ENCODE measurements at regions not wholly inside any gene's neighbourhood (a gene's known extent, or its start where the extent isn't known, plus 50 kb on each side); places are given as distances from the start of the nearest gene placed in this dataset.

DNA sequence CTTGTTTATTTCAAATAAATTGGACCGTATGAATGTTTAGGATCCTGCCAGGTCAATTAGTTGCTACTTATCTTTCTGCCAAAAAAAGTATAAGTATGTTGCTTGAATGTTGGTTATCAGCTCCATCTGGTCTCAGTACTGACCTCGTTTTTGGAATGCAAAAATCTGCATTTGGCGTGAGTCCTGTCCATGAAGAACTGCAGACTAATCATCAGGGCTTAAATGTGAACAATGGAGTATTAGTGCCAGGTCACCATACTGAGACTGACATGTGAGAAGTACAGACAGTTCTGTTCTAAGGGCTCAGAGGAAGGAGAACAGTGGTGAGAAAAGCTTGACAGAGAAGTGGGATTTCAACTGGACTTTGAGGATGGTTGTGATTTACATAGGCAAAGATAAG is 393.1 kb upstream of the SLC14A2 start:
- no peak for DNase-seq (ENCODE audit: low read depth in 4 of 4, low spot score in 1 of 4)

DNA sequence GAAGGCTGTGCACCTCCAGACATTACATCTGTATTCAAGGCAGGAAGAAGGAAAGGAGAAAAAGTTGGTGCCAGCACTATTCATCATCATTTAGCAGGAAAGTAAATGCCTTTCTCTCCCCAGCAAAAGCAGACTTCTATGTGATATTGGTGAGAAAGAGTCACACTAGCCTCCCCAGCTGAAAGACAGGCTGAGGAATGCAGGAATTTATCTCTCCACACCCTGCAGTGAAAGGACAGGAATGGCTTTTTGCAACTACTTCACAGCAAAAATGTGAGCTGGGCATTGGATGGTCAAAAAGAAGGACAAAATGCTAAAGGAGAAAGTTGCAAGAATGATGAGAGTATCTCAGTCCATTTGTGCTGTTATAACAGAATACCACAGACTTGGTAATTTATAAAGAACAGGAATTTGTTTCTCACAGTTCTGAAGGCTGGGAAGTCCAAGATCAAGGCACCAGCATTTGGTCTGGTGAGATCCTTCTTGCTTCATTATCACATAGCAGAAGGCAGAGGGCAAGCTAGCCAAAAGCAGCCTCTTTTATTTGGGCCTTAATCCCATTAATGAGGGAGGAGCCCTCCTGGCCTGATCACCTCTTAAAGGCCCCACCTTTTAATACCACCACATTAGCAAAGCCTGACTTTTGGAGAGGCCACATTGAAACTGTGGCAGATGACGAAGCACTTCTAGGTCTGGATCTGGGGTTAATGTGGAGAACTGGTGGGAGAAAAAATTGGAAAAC is 388.1 kb upstream of the SLC14A2 start:
- DNase-seq (ENCODE audit: low read depth in 4 of 4, low spot score in 1 of 4), result no peak

DNA sequence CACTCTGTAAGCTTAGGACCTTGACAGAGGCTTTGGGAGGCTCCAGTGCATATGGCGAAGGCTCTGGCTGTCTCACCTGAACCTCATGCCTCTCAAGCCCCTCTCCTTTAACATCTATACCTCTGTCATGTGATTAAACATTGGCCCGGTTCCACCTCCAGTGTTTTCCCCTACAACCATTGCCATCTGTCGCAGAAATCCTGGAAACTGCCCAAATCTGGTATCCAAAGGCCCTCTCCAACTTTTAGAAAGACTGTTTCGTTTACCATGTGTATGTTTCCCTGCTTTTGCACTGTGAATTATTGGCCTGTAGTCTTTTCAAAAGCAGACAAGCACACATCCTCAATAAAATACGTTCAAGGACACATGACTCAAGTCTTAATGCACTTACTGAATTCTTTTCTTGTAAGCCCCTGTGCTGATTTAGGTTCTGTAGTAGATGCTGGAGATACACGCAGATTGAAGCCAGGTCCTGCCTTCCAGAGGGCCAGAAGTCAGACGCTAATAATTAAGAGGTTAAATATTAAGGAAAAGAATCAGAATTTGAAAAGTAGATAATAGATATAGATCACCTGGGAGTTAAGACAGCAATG is 386.4 kb upstream of the SLC14A2 start:
- no peak for DNase-seq (ENCODE audit: low read depth in 4 of 4, low spot score in 1 of 4)

DNA sequence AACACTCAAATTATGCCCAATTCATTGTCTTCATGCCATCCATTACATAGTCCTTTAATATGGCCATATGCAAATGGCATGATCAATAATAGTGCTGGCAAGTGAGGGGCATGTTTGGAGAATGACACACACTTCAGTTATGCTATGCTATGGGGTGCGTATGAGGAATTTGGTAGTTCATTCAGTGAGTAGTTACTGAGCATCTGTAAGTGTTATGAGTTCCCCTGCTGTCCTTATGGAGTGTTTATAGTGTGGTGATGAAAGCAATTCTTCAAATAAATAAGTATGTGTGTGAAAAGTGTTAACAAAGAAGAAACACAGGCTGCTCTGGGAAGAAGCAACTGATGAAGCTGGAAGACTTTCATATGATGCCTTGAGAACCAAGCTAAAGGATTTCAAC is 383.7 kb upstream of the SLC14A2 start:
- no peak for DNase-seq (ENCODE audit: low read depth in 4 of 4, low spot score in 1 of 4)

DNA sequence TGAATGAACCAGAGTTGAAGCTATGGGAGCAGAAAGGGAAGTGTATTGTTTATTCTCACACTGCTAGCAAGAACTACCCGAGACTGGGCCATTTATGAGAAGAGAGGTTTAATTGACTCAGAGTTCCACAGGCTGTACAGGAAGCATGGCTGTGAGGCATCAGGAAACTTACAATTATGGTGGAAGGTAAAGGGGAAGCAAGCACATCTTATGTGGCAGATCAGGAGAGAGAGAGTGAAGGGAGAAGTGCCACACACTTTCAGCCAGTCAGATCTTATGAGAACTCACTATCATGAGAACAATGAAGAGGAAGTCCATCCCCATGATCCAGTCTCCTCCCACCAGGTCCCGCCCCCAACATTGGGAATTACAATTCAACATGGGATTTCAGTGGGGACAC is 383.2 kb upstream of the SLC14A2 start:
- DNase-seq (ENCODE audit: low read depth in 4 of 4, low spot score in 1 of 4), result no peak

DNA sequence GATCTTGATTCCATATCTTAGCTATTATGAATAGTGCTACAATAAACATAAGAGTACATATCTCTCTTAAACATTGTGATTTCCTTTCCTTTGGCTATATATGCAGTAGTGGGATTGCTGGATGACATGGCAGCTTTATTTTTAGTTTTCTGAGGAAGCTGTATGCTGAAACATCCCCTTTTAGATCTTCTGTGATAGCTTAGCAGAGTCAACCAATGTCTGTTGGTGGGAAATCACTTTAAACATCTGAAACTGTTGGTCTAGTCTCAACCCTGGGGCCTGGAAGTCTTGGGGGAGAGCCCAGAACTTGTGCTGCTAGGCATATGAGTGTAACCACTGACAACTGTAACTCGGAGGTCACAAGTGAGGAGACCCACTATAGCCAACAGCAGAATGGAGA is 378.6 kb upstream of the SLC14A2 start:
- no peak for DNase-seq (ENCODE audit: low read depth in 4 of 4, low spot score in 1 of 4)

DNA sequence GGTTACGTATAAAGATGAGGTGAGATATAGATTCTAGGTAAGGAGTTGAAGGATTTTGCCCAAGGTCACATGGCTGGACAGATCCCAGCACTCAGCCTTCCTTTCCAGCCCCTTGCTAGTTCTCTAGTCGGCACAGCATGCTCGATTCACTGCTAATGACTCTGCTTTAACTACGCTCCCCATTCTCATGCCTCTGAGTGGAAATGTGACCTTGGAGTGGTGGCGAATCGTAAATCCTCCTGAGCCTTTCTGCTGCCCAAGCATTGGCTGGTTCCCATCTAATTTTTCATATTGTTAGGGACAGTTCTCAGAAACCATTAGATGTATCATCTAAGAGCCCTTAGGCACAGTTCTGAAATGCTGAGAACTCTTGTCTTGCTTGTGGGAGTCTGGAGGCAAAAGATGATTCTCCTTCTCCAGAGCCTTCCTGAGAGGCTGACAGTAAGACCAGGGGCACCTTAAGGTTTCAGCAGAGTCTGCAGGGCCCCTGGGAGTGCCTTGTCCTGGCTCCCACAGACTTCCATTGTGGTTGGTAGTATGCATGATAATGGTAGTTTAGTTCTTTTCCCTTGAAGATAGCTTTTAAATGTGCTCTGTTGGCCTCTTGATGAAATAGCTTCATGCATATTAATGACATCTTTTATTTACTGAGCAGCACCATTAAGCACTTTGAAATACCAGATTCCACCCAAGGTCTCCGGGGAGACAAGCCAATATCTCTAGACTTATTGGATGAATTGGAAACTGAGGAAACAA is 377.8 kb upstream of the SLC14A2 start:
- no peak for DNase-seq (ENCODE audit: low read depth in 4 of 4, low spot score in 1 of 4)

DNA sequence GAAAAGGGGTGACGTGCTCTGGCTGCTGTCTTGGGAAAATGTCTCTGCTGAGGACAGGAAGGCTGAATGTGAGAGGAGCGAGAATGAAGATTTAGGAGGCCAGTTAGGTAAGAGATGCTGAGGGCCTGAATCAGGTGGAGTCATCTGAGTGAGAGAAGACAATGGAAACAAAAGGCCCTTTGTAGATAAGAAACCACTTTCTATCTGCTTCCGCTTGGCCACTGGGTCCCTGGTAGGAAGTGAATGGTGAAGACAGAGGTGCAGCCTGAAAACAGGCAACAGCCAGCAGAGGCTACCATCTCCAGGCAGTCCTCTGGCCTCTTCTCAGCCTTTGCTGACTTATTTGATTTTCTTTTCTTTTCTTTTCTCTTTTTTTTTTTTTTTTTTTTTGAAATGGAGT is 374.0 kb upstream of the SLC14A2 start:
- no peak for DNase-seq (ENCODE audit: low read depth in 4 of 4, low spot score in 1 of 4)

DNA sequence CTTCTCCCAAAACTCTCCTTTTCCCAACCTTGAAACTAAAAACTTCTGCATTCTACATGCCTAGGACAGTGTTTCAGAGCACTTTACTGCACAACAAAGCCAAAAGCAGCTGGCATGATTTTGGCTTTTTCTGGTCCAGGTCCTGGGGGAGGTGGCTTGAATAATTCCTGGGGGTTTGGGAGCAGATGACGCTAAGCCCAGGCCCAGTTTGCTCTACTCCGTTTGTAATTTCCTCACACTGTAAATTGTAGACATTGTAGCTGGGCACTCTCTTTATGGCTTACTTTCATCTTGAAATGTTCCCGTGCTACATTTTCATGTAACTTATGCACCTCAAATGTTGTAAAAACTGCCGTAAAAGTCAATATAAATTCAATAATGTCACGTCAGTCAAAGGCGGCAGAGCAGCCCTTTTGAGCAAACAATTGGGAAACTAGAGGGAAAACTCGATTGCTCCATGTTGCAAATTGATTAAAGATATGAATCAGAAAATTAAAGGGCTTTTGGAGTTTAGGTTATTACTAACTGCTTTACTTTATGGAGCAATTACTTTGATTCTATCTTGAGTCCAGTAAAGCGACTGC is 373.2 kb upstream of the SLC14A2 start:
- no peak for DNase-seq (ENCODE audit: low read depth in 4 of 4, low spot score in 1 of 4)

DNA sequence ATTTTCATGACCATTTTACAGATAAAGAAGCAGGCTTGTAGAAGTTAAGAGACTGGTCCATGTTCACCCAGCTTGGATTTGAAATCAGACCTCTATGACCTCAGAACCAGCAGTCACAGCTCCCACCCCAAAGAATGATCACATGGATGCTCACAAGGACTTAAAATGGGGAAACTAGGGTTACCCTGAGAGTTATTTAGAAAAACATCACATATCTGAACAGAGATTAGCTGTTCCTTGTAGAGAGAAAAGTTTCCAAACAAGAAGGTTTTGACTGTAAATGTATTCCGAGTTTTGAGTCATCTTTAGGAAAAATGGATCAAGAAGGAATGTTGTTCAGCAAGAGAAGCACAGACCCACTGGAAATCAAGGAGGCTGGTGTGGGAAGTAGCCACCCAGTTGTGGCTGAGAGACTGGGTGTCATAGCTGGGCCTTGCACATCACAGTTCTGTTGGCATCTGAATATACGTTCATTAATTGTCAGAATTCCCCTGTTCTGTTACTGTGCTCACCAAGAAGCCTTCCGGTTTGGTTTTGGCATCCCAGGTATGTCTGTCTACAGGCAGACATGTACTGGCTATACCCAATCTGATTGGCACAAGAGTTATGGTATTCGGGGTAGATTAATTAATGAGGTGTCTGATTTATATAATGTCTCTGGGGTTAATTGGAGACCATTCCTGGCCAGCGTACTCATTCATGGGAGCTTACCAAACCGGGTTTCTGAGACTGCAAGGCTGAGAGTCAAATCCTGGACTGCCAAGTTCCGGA is 371.8 kb upstream of the SLC14A2 start:
- DNase-seq (ENCODE audit: low read depth in 4 of 4, low spot score in 1 of 4), result no peak

DNA sequence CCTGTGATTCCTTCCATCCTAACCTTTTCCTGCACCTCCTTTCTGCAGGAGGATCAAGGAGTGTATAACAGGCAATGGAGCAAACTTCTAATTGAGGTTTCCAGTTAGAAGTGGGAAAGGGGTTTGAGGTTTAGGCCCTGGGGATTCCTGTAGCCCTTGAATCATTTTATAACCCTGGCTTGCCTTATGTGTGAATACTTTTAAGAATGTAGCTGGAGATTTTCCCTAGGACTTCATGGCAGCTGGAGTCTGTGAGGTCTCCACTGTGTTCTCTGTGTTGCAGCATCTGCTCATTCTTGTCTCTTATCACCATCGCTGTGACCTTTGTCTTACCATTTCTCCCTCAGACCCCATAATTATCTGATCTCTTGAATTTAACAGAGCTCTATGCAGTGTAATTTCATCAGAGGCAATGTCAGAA is 370.2 kb upstream of the SLC14A2 start:
- no peak for DNase-seq (ENCODE audit: low read depth in 4 of 4, low spot score in 1 of 4)

DNA sequence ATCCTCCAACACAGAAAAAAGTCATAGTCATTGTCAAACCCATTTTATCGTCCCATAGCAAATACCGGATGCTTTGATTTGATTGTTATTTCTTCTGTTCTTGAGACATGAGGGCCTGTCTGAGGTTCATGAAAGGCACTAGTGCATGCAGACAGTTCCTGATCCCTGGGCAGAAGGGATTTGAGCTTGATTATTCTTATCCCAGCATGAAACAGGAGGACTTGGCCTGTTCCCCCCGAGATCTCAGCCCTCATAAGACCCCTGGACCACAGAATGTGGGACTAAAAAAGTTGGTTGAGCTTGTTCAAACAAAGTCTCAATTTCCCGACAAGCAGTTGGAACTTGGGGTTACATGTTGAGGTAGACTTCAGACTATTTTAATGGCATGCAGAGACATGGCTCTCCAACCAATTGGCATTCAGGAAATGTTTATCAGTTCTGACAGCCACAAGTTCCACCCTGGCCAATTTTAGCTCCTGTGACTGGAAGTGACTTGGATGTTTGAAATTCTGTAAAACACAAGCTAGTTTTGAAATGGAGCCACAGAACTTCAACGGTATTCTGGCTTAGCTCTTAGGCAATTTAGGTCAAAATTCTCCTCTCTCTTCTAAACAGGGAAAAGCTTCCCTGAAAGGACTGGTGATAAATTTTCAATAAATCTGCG is 366.9 kb upstream of the SLC14A2 start:
- DNase-seq (ENCODE audit: low read depth in 4 of 4, low spot score in 1 of 4), result no peak

DNA sequence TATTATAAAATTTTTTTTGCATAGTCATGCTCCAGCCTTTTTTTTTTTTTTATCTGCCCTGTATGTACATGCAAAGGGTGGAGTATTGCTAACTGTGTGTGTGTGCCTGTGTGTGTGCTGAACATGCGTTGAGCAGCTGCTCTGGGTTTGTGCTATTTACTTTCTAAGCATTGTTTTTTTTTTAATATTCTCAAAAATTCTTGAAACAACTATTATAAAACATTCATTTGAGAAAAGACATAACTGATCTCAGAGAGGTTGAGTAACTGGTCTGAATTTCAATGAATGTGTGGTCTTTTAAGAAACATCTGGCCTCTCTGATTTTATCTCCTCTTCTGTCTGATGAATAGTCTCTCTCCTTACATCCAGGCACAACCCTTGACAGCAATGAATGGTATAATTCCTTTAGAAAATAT is 366.0 kb upstream of the SLC14A2 start:
- DNase-seq (ENCODE audit: low read depth in 4 of 4, low spot score in 1 of 4), result no peak

DNA sequence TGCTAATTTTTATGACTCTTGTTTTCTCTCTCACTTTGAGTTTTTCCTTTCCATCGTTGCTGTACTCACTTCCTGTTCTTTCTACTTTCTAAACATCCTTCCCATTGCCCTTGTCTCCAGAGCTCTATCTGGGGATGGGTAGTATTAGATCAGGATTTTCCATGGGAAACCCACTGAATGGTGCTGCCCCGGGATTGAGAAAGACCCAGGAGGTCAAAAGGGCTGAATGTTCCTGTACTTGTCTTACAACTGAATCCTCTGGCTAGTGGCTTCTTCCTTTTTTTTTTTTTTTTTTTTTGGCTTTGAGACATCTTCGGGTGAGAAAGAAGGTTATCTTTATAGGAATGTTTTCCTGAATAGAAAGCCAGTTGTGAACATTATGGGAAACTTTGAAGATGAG is 364.8 kb upstream of the SLC14A2 start:
- DNase-seq (ENCODE audit: low read depth in 4 of 4, low spot score in 1 of 4), result no peak

DNA sequence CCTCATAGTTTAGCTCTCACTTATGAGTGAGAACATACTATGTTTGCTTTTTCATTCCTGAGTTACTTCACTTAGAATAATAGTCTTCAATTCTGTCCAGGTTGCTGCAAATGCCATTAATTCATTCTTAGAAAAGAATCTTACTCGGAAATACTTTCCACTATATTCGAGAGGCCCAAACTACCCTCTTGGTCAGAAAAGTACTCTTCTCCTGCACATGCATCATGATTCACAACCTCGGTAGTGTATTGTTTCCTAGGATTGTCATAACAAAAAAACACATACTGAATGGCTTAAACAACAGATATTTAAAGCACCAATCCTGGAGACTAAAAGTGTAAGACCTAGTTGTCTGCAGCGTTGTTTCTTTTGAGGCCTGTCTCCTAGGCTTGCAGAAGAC is 364.0 kb upstream of the SLC14A2 start:
- no peak for DNase-seq (ENCODE audit: low read depth in 4 of 4, low spot score in 1 of 4)

DNA sequence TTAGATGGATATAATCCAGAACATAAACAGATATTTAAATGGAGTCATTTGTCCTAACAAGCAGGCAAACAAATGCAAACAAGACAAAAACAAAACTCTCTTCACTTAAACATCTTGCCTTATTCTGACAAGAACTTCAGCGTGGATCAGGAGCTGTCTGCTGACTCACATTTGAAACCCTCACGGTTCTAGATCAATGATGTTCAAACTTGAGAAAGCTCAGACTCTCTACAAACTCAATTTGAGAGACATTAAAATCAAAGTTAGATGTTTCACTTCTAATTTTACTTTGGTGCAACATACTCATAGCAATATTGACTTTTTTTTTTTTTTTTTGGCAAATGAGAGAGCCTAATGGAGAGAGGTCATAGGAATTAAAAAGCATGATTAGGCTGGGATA is 362.8 kb upstream of the SLC14A2 start:
- DNase-seq (ENCODE audit: low read depth in 4 of 4, low spot score in 1 of 4), result no peak

DNA sequence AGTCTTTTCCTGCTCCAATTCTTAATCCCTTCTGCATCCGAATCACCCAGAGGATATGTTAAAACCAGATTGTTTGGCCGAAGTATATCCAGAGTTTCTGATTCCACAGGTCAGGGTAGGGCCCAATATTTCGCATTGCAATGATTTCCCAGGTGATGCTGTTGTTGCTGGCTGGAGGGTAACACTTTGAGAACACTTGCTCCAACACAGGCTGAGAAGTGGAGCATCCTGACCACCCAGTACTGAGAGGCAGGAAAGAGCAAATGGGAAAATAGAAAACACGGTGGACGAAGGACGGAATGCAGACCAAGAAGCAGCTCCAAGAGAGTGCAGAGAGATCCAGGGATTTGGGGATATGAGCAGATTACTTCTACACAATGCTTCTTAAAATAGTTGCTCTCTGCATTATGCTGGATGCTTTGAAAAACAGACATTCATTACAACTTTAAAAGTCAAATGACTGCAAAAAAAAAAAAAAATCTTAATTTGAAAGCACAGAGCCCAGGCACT is 362.2 kb upstream of the SLC14A2 start:
- DNase-seq (ENCODE audit: low read depth in 4 of 4, low spot score in 1 of 4), result no peak

DNA sequence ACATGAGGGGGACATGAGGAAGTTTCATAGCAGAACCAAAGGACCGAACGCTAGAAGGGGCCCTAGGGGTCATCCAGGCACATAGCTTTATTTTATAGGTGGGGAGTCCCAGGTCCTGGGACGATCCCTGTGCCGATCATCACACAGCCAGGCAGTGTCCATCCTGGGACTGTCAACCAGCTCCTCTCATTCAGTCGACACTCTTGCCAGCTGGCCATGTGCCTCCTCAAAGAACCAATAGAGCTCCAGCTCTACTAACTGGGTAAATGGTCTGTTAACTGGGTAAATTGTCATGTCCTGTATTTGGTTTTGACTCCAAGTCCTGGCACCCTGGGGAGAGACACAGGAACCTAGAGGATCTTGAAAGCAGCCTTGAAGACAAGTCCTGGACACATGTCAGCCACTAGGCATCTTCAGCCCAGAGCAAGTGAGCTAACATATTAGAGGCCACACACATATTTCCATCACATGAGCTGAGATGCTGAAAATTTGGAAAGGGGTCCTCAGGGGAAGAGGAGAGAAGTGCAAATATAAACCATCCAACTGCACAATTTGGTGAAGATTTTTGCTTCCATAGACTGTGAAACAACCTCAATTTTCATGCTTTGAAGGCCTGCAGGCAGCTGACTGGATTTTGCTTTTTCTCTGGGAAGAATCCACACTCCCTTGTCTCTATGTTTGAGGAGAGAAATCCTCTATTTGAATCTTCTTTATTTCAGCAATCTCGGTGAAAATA is 361.1 kb upstream of the SLC14A2 start:
- DNase-seq (ENCODE audit: low read depth in 4 of 4, low spot score in 1 of 4), result no peak

DNA sequence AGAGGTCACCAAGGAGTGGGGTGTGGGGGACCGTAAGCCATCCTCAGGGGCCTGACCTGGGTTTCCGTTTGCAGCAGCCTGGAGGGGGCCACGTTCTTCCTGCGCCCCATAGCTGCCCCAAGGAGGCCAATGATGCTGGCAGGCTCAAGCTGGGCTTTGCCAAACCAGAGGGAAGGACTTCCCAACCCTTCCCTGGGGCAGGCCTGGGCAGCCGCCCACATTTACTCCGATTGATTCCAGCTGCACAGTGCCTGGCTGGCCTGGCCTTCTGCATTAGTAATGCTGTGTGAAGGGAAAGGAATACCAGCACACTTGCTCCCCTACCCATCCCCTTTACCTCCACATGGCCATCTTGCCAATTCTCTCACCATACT is 360.6 kb upstream of the SLC14A2 start:
- DNase-seq (ENCODE audit: low read depth in 4 of 4, low spot score in 1 of 4), result no peak
